HL-60 (cell line): ENCODE measurements at regions not wholly inside any gene's neighbourhood (a gene's known extent, or its start where the extent isn't known, plus 50 kb on each side); places are given as distances from the start of the nearest gene placed in this dataset.

Experiments used
- CTCF ChIP-seq: IDR thresholded peaks from one replicate; pipeline ENCODE4 v1.5.1; 2011; ENCODE audit warnings: low read length, control low read depth, inconsistent platforms; ENCODE audit not compliant: insufficient read depth
- POLR2AphosphoS5 ChIP-seq: IDR thresholded peaks from 2 replicates; pipeline ENCODE4 v1.6.1; 2012; ENCODE audit warnings: low read depth

- TF ChIP-seq CTCF, result no peak
- TF ChIP-seq POLR2AphosphoS5, result no peak
These were observed 225.9 kb downstream of the PIK3R1 start for GRCh38 chr5:68441309-68442073.
